HEK293T (cell line): ENCODE measurements at regions not wholly inside any gene's neighbourhood (a gene's known extent, or its start where the extent isn't known, plus 50 kb on each side); places are given as distances from the start of the nearest gene placed in this dataset.

ENCODE experiments used
- BHLHE40 ChIP-seq: fragments of 450-650 bp; IDR thresholded peaks from 2 replicates; pipeline ENCODE4 v1.6.1; 2016; ENCODE audit warnings: mild to moderate bottlenecking, moderate library complexity, borderline replicate concordance
- HDGF ChIP-seq: fragments of 450-650 bp; IDR thresholded peaks from 2 replicates; pipeline ENCODE4 v1.6.1; 2017; ENCODE audit warnings: antibody characterized with exemption, borderline replicate concordance
- PKNOX1 ChIP-seq: fragments of 450-650 bp; IDR thresholded peaks from 2 replicates; pipeline ENCODE4 v1.6.1; 2016
- SP1 ChIP-seq: fragments of 450-650 bp; IDR thresholded peaks from 2 replicates; pipeline ENCODE4 v1.6.1; 2017

- TF ChIP-seq SP1, result no peak
- no peak for TF ChIP-seq HDGF
- TF ChIP-seq BHLHE40, result no peak
- no peak for TF ChIP-seq PKNOX1
Observed at GRCh38 chr2:6109831-6110230, 417.6 kb downstream of the SOX11 start.
